H1 (cell line): ENCODE measurements at regions not wholly inside any gene's neighbourhood (a gene's known extent, or its start where the extent isn't known, plus 50 kb on each side); places are given as distances from the start of the nearest gene placed in this dataset.

Experiments
- CHD7 ChIP-seq: fragments of 300-600 bp; sonication (generic); IDR thresholded peaks from 2 replicates; pipeline ENCODE4 v1.7.1; 2012; ENCODE audit warnings: low read length, moderate library complexity, mild to moderate bottlenecking, inconsistent platforms; ENCODE audit not compliant: insufficient replicate concordance

- TF ChIP-seq CHD7, result no peak
- TF ChIP-seq, all 59 proteins: peak for 0
Observed at GRCh38 chr9:118162716-118163115, 458.5 kb downstream of the TLR4 start (continued).
